Esophagus squamous epithelium (tissue), 5 donors: ENCODE measurements at regions not wholly inside any gene's neighbourhood (a gene's known extent, or its start where the extent isn't known, plus 50 kb on each side); places are given as distances from the start of the nearest gene placed in this dataset.

ENCODE experiments used
- DNase-seq: peaks from one replicate; lab custom pipeline; 2025; lab: John Stamatoyannopoulos, UW
- H3K27ac ChIP-seq, 4 donors: fragments of 200-600 bp; sonication (generic); one replicate each; pipeline ENCODE4 v1.5.1; 2016 to 2019; ENCODE audit warnings: mild to moderate bottlenecking in 1 of 4
- H3K27me3 ChIP-seq, 4 donors: fragments of 200-600 bp; sonication (generic); 1 replicate in 3 of 4; 2 replicates in 1 of 4; pipeline versions ENCODE4 v1.5.1 to v1.6.0; 2017 to 2021; ENCODE audit warnings: antibody characterized with exemption in 1 of 4
- H3K36me3 ChIP-seq, 3 donors: fragments of 200-600 bp; sonication (generic); one replicate each; pipeline ENCODE4 v1.5.1; 2016 to 2019
- H3K4me1 ChIP-seq, 3 donors: fragments of 200-600 bp; sonication (generic); one replicate each; pipeline ENCODE4 v1.5.1; 2017 to 2019
- H3K4me3 ChIP-seq, 4 donors: fragments of 200-600 bp; sonication (generic); 1 replicate in 3 of 4; 2 replicates in 1 of 4; pipeline ENCODE4 v1.5.1; 2016 to 2019; ENCODE audit warnings: mild to moderate bottlenecking in 2 of 4, moderate library complexity in 1 of 4
- H3K9me3 ChIP-seq, 3 donors: fragments of 200-600 bp; sonication (generic); one replicate each; pipeline ENCODE4 v1.5.1; 2016 to 2019
- POLR2A ChIP-seq, 4 donors: fragments of 450-650 bp; IDR thresholded peaks; one replicate each; pipeline ENCODE4 v1.6.1; 2017; ENCODE audit warnings: antibody characterized with exemption in 4 of 4, mild to moderate bottlenecking in 4 of 4, moderate library complexity in 3 of 4
- WGBS, 2 donors: methylation state at CpG; one replicate each; pipeline ENCODE4 v1.1.5; 2018; 5-methylcytosine and 5-hydroxymethylcytosine counted together
- intact Hi-C: fragments of 100-400 bp; cut with DNase I; formaldehyde crosslinking; loops from one replicate; pipeline ENCODE4 v1.15.0; 2022
- TF ChIP-seq, protein P1 (sequence below), 6 experiments: fragments of 450-650 bp in 4 of 6; fragments of 200-600 bp in 2 of 6; sonication (generic) in 2 of 6; IDR thresholded peaks; one replicate each; pipeline ENCODE4 v1.5.1; 2016 to 2019; ENCODE audit warnings: antibody characterized with exemption in 6 of 6, mild to moderate bottlenecking in 4 of 6, moderate library complexity in 4 of 6
- donor health status: DM: yes; HTN: yes; CAD: no.

DNA sequence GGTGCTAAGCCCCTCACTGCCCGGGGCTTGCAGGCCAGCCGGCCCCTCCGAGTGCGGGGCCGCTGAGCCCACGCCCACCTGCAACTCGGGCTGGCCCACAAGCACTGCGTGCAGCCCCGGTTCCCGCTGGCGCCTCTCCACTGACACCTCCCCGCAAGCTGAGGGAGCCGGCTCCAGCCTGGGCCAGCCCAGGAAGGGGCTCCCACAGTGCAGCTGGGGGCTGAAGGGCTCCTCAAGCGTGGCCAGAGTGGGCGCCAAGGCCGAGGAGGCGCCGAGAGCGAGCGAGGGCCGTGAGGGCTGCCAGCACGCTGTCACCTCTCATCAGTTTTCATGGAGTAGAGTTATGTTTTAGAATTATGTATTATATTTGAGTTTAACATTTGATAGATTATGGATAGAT lies 176.5 kb upstream of the FAM78B start:
- Histone ChIP-seq H3K27me3 (no peaks in the 10 kb centered on the region), H3K4me1 (no peaks in the 10 kb centered on the region), H3K4me3 (no peak overlapping the region), H3K27ac (no peak overlapping the region), H3K9me3 (no peaks in the 10 kb centered on the region), H3K36me3 (no peaks in the 10 kb centered on the region)
- no peak for DNase-seq
- 80 to 90% methylated on average over 8 to 10 of the region's 22 CpGs for WGBS, 2 donors
- intact Hi-C loops: no loop called here
- no peak for TF ChIP-seq POLR2A (IDR thresholded peaks at IDR 0.05)

DNA sequence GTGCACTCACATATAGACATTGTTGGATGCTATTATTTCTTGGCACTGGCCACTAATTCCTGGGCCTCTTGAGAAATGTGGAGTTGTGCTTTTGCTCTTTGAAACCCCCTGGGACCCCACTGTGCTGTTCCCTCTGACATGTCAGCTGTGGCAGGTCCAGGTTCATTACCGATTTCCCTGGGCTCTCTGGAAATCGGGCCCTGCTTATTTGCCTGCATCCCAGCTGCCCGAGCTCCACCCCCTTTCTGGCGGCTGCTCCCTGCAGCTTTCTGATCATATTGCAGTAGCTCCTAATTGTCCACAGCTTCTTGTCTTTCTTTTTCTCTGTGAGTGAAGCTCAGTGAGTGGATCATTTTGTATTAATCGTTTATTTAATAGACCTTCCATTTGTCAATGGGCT lies 183.7 kb upstream of the FAM78B start:
- TF ChIP-seq, protein P1, sequence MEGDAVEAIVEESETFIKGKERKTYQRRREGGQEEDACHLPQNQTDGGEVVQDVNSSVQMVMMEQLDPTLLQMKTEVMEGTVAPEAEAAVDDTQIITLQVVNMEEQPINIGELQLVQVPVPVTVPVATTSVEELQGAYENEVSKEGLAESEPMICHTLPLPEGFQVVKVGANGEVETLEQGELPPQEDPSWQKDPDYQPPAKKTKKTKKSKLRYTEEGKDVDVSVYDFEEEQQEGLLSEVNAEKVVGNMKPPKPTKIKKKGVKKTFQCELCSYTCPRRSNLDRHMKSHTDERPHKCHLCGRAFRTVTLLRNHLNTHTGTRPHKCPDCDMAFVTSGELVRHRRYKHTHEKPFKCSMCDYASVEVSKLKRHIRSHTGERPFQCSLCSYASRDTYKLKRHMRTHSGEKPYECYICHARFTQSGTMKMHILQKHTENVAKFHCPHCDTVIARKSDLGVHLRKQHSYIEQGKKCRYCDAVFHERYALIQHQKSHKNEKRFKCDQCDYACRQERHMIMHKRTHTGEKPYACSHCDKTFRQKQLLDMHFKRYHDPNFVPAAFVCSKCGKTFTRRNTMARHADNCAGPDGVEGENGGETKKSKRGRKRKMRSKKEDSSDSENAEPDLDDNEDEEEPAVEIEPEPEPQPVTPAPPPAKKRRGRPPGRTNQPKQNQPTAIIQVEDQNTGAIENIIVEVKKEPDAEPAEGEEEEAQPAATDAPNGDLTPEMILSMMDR (IDR thresholded peaks at IDR 0.05): no peak
- no peak for TF ChIP-seq POLR2A (IDR thresholded peaks at IDR 0.05)
- H3K36me3 ChIP-seq: no peaks in the 10 kb centered on the region
- WGBS, 2 donors: 41 to 66% methylated on average over 4 to 5 of the region's 5 CpGs
- H3K27me3 ChIP-seq: no peaks in the 10 kb centered on the region
- no peak overlapping the region for H3K27ac ChIP-seq
- no peaks in the 10 kb centered on the region for H3K9me3 ChIP-seq
- H3K4me3 ChIP-seq: no peak overlapping the region
- DNase-seq: no peak
- intact Hi-C loops: no loop called here
- no peaks in the 10 kb centered on the region for H3K4me1 ChIP-seq

DNA sequence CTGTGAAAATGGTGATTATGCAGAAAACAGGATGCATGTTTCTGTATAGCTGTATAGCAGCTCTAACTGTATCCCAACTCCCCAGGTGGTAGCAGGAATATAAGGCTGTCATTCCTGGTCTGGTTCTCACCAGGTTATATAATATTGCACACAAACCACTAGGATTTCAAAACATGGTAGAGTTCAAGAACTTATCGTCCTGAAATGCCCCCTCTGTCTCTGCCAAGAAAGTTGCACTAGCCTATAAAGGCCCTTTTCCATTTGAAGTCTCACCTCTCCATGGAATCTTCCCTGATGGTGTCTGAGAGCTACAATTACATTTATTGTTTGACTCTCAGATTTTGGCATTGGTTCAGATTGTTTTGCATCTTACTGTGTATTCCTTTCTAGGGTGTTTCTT lies 184.9 kb upstream of the FAM78B start:
- no peak for TF ChIP-seq POLR2A (IDR thresholded peaks at IDR 0.05)
- TF ChIP-seq, protein P1 (IDR thresholded peaks at IDR 0.05): no peak
- H3K27me3 ChIP-seq: no peaks in the 10 kb centered on the region
- no peaks in the 10 kb centered on the region for H3K9me3 ChIP-seq
- WGBS, 2 donors: 50 to 59% methylated on average over 1 of the region's 1 CpG
- H3K4me1 ChIP-seq: no peaks in the 10 kb centered on the region
- H3K27ac ChIP-seq: no peak overlapping the region
- DNase-seq: no peak
- intact Hi-C loops: no loop called here
- H3K36me3 ChIP-seq: no peaks in the 10 kb centered on the region
- H3K4me3 ChIP-seq: no peak overlapping the region

DNA sequence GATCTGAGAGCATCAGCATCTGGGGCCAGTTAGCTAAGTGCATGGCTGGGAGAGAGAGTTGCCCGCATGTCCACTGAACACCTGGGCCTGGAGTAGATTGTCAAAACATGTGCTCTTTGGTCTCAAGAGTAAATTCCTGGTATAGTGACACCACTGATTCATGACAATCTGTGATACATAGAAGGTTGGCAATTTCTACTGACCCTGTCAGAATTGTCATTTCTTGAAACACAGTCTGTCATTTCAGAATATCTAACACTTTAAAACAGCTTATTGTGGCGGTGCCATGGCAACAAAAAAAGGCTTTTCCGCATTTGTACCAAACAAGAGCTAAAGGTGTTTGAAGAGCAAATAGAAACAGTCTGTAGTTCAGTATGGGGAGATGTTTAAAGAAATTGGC lies 186.4 kb upstream of the FAM78B start:
- no peak overlapping the region for H3K4me3 ChIP-seq
- no peaks in the 10 kb centered on the region for H3K36me3 ChIP-seq
- H3K9me3 ChIP-seq: no peaks in the 10 kb centered on the region
- intact Hi-C loops: no loop called here
- H3K4me1 ChIP-seq: no peaks in the 10 kb centered on the region
- no peaks in the 10 kb centered on the region for H3K27me3 ChIP-seq
- 77 to 80% methylated on average over 3 of the region's 3 CpGs for WGBS, 2 donors
- H3K27ac ChIP-seq: no peak overlapping the region
- no peak for DNase-seq
- TF ChIP-seq POLR2A (IDR thresholded peaks at IDR 0.05): no peak
- TF ChIP-seq, protein P1 (IDR thresholded peaks at IDR 0.05): no peak

DNA sequence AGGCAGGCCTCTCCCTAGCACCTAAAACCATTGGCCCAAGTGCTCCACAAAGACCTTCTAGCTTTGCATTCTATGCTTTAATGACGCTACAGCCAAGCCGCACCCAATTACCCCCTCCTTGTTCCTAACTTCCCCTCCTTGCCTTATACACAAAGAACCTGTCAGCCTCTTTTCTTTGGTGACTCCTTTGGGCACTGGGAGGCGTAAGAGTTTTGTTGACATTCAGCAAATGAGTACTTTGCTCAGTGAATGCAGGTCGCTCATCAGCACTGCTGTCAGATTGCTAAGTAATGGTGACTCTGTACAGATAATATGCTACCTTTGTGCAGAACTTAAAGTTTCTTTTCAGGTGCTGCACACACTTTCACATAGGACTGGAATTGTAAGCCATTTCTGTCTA lies 187.6 kb upstream of the FAM78B start:
- intact Hi-C loops: no loop called here
- Histone ChIP-seq H3K4me1 (no peaks in the 10 kb centered on the region), H3K9me3 (no peaks in the 10 kb centered on the region), H3K27me3 (no peaks in the 10 kb centered on the region), H3K27ac (no peak overlapping the region), H3K4me3 (no peak overlapping the region), H3K36me3 (no peaks in the 10 kb centered on the region)
- DNase-seq: no peak
- 27 to 44% methylated on average over 4 of the region's 4 CpGs for WGBS, 2 donors
- TF ChIP-seq, protein P1 (IDR thresholded peaks at IDR 0.05): no peak
- TF ChIP-seq POLR2A (IDR thresholded peaks at IDR 0.05): no peak

DNA sequence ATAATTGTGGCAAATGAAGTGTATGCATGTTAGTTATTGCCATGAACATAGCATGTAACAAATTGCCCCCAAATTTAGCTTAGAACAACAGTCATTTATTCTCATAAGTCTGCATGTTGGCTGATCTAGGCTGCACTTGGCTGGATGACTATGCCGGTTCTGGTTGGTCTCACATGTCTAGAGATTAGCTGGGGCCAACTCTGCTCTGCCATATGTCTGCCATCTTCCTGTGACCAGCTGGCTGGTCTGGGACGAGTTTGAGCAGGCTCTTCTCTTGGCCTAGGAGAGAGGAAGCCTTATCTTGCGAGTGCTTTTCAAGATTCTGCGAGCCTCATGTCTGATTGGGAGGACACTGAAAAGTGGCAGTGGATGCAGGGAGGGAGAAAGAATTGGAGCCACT lies 198.3 kb upstream of the FAM78B start:
- no peaks in the 10 kb centered on the region for H3K36me3 ChIP-seq
- no peak overlapping the region for H3K27ac ChIP-seq
- intact Hi-C loops: no loop called here
- no peaks in the 10 kb centered on the region for H3K9me3 ChIP-seq
- H3K27me3 ChIP-seq: no peaks in the 10 kb centered on the region
- no peak for DNase-seq
- TF ChIP-seq, protein P1 (IDR thresholded peaks at IDR 0.05): no peak
- TF ChIP-seq POLR2A (IDR thresholded peaks at IDR 0.05): no peak
- no peaks in the 10 kb centered on the region for H3K4me1 ChIP-seq
- H3K4me3 ChIP-seq: no peak overlapping the region
- WGBS, 2 donors: 73 to 78% methylated on average over 4 of the region's 4 CpGs
